ENCODE measurements at regions not wholly inside any gene's neighbourhood (a gene's known extent, or its start where the extent isn't known, plus 50 kb on each side); places are given as distances from the start of the nearest gene placed in this dataset.

DNA sequence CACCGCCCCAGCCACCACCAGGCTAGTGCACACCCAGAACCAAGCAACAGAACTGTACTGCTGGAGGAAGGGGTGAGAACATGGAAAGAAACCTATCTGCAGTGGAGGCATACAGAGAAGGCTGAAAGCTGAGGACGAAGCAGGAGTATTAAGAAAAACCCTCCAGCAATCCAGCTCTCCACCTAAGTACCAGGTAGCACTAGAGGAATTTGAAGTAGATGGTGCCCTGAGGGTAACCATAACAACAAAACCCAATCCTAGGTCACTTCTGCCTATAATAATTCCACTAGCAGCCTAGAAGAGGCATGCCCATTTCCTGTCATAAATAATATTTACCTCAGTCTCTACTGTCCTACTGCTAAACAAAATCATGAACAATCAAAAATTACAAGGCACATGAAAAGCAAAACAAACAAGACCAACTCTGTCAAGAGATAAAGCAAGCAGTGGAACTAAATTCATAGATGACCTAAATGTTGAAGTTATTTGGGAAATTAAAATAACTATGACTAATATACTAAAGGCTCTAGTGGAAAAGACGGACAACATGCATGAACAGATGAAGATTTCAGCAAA, 51.1 kb downstream of the HYCC1 start:
- DNase-seq, result no peak

- no peak for DNase-seq
Observed at GRCh38 chr7:22958742-22959141, 55.2 kb downstream of the HYCC1 start.

DNA sequence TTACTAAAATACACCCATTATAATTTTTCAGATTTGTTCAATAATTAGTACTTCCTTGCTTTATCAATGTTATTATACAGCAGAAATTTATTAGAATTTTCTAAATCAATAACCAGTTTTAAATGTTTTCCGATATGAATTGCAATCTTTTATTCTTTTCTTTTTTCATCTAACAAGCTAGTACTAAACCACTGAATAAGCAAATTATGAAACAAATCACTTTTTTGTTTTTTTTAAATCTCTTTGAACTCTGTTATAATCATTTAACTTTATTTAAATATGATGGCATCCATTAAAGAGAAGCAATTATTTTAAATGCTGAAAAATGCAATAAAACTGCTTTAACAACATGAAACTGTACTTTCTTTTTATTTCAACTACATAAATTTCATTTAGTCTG, 59.7 kb downstream of the HYCC1 start:
- DNase-seq, result no peak

- DNase-seq, result no peak
Observed at GRCh38 chr7:22952306-22953015, 61.5 kb downstream of the HYCC1 start.

GRCh38 chr7:22949944-22950343, 64.0 kb downstream of the HYCC1 start:
- no peak for DNase-seq

DNA sequence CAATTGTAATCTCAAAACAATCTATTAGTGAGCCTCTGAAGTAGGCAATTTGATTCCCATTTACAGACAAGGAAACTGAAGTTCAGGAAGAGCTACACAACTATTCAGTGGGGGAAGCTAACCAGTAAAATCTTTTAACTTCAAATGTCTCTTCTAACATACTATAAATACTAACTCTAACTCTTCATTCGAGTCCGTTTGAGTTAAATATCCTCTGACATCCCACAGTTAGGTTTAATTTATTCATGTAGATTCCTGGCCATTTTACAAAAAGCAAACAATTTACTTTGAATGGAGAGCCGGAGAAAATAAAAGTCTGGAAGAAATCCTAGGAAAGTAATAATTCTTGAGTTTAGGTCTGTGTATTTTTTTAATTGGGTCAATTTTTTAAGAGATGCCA, 64.7 kb downstream of the HYCC1 start:
- no peak for DNase-seq

DNA sequence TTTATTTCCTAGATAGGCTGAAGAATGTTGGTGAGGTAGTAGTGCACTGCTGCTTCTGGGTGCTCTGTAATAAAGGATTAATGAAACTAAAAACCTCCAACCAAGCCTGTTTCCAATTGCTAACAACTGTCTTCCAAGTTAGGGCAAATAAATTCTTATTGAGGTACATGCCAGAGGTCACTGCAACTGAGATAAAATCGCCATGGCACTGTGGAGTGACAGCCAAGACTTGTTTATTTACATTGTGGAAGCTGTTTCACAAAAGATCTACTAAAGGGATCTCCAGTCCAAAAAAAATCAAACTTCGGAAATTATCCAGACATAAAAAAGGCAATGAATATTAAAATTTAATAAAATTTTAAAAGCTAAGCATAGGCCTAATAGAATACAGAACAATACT, 65.2 kb downstream of the HYCC1 start:
- DNase-seq, result no peak

- no peak for DNase-seq
Observed at GRCh38 chr7:22945584-22945983, 68.3 kb downstream of the HYCC1 start.

GRCh38 chr7:22944510-22944909, 69.4 kb downstream of the HYCC1 start:
- no peak for DNase-seq

DNA sequence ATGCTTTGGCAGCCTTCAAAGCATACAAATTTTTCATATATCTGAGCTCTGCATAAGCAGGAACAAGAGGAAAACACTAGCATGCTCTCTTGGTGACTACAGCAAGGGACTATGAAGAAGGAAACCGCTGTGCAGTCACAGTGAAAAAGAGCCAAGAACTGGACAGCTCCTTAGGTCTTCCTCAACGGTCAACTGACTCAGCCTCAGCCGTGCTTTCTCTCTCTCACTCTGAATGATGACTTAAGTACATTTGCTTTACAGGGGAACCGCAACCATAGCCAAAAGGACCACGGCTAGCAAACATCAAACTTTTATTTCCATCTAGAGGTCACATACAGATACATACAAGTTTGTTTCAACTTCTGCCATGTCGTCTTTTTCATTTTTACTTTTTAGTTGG, 69.9 kb downstream of the HYCC1 start:
- DNase-seq, result no peak

DNA sequence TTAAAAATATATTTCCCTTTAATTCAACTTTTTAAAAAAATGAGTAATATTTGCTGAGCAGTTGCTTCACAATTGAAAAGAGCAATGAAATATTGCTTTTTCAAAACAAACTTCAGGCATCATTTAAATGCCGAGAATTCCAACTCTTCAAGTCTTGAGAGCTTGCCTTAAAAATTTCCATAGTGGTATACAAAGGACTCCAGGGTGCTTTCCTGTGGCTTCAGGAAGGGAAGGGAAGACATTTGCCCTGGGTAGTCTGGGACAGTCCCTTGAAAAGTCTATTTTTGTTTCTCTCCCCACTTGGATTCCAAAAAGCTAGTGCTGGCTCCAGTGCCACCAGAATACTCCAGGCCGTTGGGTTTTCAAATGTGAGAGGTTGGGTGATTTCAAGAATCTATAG, 71.7 kb downstream of the HYCC1 start:
- no peak for DNase-seq

DNA sequence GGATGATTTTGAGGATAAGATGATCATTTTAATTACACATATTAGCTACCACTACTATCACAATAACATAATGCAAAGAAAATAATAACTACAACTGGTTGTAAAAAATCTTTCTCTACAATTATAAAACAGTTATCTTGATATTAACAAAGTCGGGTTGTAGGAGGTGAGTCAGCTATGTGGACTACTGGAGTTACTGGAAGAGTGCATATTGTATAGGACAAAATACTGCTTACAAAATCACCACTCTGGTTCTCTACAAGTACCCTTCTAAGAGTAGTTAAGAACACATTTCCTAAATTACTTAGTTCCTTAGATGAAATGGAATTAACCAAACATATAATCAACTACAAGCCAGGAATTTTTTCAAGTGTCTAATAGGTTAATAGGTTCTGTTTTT, 74.1 kb downstream of the HYCC1 start:
- no peak for DNase-seq

- DNase-seq, result no peak
Observed at GRCh38 chr7:22937946-22938345, 76.0 kb downstream of the HYCC1 start.

- no peak for DNase-seq
Observed at GRCh38 chr7:22936246-22936645, 77.7 kb downstream of the HYCC1 start.

DNA sequence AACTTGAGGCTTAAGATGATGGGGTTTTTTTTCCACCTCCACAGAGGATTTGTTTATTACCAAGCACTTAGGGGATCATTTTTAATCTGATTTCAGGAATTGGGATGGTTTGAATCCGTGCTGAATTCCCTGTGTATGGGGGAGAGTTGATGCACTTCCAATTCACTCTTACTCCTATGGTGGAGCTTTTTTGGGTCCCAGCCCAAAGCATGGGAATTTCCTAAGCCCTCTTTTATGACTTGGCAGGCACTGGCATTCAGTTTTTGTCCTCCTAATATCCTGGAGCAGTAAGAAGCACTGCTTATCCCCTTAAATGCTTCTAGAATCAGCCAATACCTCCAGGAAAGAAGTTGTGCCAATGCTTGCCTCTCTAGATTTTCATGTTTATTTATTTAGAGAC, 78.7 kb downstream of the HYCC1 start:
- no peak for DNase-seq

DNA sequence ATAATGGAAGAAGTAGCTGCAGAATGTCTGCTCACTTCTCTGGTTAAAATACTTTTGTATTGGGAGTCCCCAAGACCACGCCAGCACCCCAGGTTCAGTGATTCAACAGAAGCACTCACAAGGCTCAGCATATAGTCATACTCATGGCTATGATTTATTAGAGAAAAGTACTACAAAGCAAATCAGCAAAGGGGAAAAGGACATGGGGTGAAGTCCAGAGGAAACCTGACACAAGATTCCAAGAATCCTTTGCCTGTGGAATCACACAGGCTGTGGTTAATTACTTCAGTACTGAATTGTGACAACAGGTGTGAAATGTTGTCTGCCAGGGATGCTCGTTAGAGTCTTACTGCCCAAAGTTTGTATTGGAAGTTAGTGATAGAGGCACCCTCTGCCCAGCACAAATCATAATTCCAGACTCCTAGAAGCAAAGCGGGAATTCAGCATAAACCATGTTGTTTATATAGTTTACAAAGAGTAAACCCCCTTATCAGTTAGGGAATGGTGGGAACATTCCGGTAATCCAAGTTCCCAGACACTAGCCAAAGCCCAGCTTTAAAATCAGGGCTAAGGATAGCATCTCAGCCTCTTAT, 79.4 kb downstream of the HYCC1 start:
- no peak for DNase-seq

GRCh38 chr7:22934023-22934422, 79.9 kb downstream of the HYCC1 start:
- DNase-seq, result no peak

GRCh38 chr7:22932896-22933295, 81.0 kb downstream of the HYCC1 start:
- no peak for DNase-seq

GRCh38 chr7:22931011-22931410, 82.9 kb downstream of the HYCC1 start:
- no peak for DNase-seq

- no peak for DNase-seq
Observed at GRCh38 chr7:22922307-22922706, 91.6 kb downstream of the HYCC1 start.

GRCh38 chr7:22921386-22922086, 92.4 kb downstream of the HYCC1 start:
- no peak for DNase-seq

GRCh38 chr7:22920672-22921071, 93.3 kb downstream of the HYCC1 start:
- no peak for DNase-seq

- no peak for DNase-seq
Observed at GRCh38 chr7:22913158-22913557, 90.5 kb upstream of the TOMM7 start.

DNA sequence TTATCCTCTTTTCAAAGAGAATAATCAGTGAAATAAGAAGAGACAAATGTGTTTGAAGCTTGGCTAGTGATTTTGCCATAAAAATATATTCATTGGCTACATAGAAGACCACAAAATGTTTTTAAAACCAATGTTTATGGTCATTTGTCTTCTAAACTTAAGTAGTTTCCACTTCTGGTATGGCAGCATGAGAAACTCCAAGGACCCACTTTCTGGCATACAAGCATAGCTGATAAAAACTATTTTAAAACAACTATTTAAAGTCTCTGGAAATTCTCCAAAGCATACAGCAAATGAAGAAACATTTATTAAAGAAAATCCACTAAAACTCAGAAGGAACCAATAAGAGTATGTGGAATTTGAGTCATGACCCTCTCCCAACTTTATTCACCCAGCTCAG, 89.2 kb upstream of the TOMM7 start:
- DNase-seq, result no peak

All from stimulated activated CD4-positive, alpha-beta T cell treated with anti-CD3 and anti-CD28 coated beads, Interleukin-15, amount 100 ng/mL, for 24 hours (primary cell).